ENCODE measurements at regions not wholly inside any gene's neighbourhood (a gene's known extent, or its start where the extent isn't known, plus 50 kb on each side); places are given as distances from the start of the nearest gene placed in this dataset.
"Not testable (repeated sequence)": the region's sequence is repeated elsewhere in the genome, so short reads cannot be mapped to it uniquely, and the experiment has no call there.

GRCh38 chr4:33737726-33738125 is 2506.6 kb downstream of the ARAP2 start:
- Histone ChIP-seq H3K36me3 (ENCODE audit: control insufficient read depth, insufficient read depth, low read length) (no peaks in the 10 kb centered on the region), H3K9ac (ENCODE audit: low read depth, low read length) (no peak overlapping the region), H3K9me3 (ENCODE audit: control insufficient read depth, insufficient read depth, low read length) (no peaks in the 10 kb centered on the region), H3K4me3 (ENCODE audit: low read depth, low read length) (no peak overlapping the region), H3K27me3 (ENCODE audit: control insufficient read depth, insufficient read depth, low read length) (no peaks in the 10 kb centered on the region), H3K4me1 (ENCODE audit: control insufficient read depth, insufficient read depth, low read length) (no peaks in the 10 kb centered on the region)

GRCh38 chr4:33739884-33740632 is 2504.3 kb downstream of the ARAP2 start:
- Histone ChIP-seq H3K4me1 (ENCODE audit: control insufficient read depth, insufficient read depth, low read length) (no peaks in the 10 kb centered on the region), H3K9ac (ENCODE audit: low read depth, low read length) (no peak overlapping the region), H3K4me3 (ENCODE audit: low read depth, low read length) (no peak overlapping the region), H3K9me3 (ENCODE audit: control insufficient read depth, insufficient read depth, low read length) (no peaks in the 10 kb centered on the region), H3K36me3 (ENCODE audit: control insufficient read depth, insufficient read depth, low read length) (no peaks in the 10 kb centered on the region), H3K27me3 (ENCODE audit: control insufficient read depth, insufficient read depth, low read length) (no peaks in the 10 kb centered on the region)

- not testable (repeated sequence) for H3K27me3 ChIP-seq (ENCODE audit: control insufficient read depth, insufficient read depth, low read length); H3K4me1 ChIP-seq (ENCODE audit: control insufficient read depth, insufficient read depth, low read length); H3K4me3 ChIP-seq (ENCODE audit: low read depth, low read length); H3K36me3 ChIP-seq (ENCODE audit: control insufficient read depth, insufficient read depth, low read length); H3K9ac ChIP-seq (ENCODE audit: low read depth, low read length); H3K9me3 ChIP-seq (ENCODE audit: control insufficient read depth, insufficient read depth, low read length)
Observed at GRCh38 chr4:33740871-33741270, 2503.4 kb downstream of the ARAP2 start.

- Histone ChIP-seq H3K27me3 (ENCODE audit: control insufficient read depth, insufficient read depth, low read length) (no peaks in the 10 kb centered on the region), H3K36me3 (ENCODE audit: control insufficient read depth, insufficient read depth, low read length) (no peaks in the 10 kb centered on the region), H3K4me3 (ENCODE audit: low read depth, low read length) (no peak overlapping the region), H3K9me3 (ENCODE audit: control insufficient read depth, insufficient read depth, low read length) (no peaks in the 10 kb centered on the region), H3K4me1 (ENCODE audit: control insufficient read depth, insufficient read depth, low read length) (no peaks in the 10 kb centered on the region), H3K9ac (ENCODE audit: low read depth, low read length) (no peak overlapping the region)
Observed at GRCh38 chr4:33746979-33747378, 2497.3 kb downstream of the ARAP2 start.

GRCh38 chr4:33751050-33751449 is 2493.3 kb downstream of the ARAP2 start:
- Histone ChIP-seq H3K36me3 (ENCODE audit: control insufficient read depth, insufficient read depth, low read length) (no peaks in the 10 kb centered on the region), H3K4me3 (ENCODE audit: low read depth, low read length) (no peak overlapping the region), H3K27me3 (ENCODE audit: control insufficient read depth, insufficient read depth, low read length) (no peaks in the 10 kb centered on the region), H3K4me1 (ENCODE audit: control insufficient read depth, insufficient read depth, low read length) (no peaks in the 10 kb centered on the region), H3K9me3 (ENCODE audit: control insufficient read depth, insufficient read depth, low read length) (no peaks in the 10 kb centered on the region), H3K9ac (ENCODE audit: low read depth, low read length) (no peak overlapping the region)

GRCh38 chr4:33772582-33772981 is 2471.7 kb downstream of the ARAP2 start:
- Histone ChIP-seq H3K9me3 (ENCODE audit: control insufficient read depth, insufficient read depth, low read length) (no peaks in the 10 kb centered on the region), H3K36me3 (ENCODE audit: control insufficient read depth, insufficient read depth, low read length) (no peaks in the 10 kb centered on the region), H3K27me3 (ENCODE audit: control insufficient read depth, insufficient read depth, low read length) (no peaks in the 10 kb centered on the region), H3K9ac (ENCODE audit: low read depth, low read length) (no peak overlapping the region), H3K4me3 (ENCODE audit: low read depth, low read length) (no peak overlapping the region), H3K4me1 (ENCODE audit: control insufficient read depth, insufficient read depth, low read length) (no peaks in the 10 kb centered on the region)

- H3K27me3 ChIP-seq (ENCODE audit: control insufficient read depth, insufficient read depth, low read length): no peaks in the 10 kb centered on the region
- H3K4me1 ChIP-seq (ENCODE audit: control insufficient read depth, insufficient read depth, low read length): no peaks in the 10 kb centered on the region
- no peaks in the 10 kb centered on the region for H3K9me3 ChIP-seq (ENCODE audit: control insufficient read depth, insufficient read depth, low read length)
- no peak overlapping the region for H3K9ac ChIP-seq (ENCODE audit: low read depth, low read length)
- H3K36me3 ChIP-seq (ENCODE audit: control insufficient read depth, insufficient read depth, low read length): no peaks in the 10 kb centered on the region
- no peak overlapping the region for H3K4me3 ChIP-seq (ENCODE audit: low read depth, low read length)
Observed at GRCh38 chr4:33780952-33781791, 2463.1 kb downstream of the ARAP2 start.

GRCh38 chr4:33785843-33786242 is 2458.5 kb downstream of the ARAP2 start:
- H3K9ac ChIP-seq (ENCODE audit: low read depth, low read length): no peak overlapping the region
- no peaks in the 10 kb centered on the region for H3K36me3 ChIP-seq (ENCODE audit: control insufficient read depth, insufficient read depth, low read length)
- no peak overlapping the region for H3K4me3 ChIP-seq (ENCODE audit: low read depth, low read length)
- no peaks in the 10 kb centered on the region for H3K27me3 ChIP-seq (ENCODE audit: control insufficient read depth, insufficient read depth, low read length)
- H3K4me1 ChIP-seq (ENCODE audit: control insufficient read depth, insufficient read depth, low read length): no peaks in the 10 kb centered on the region
- H3K9me3 ChIP-seq (ENCODE audit: control insufficient read depth, insufficient read depth, low read length): no peaks in the 10 kb centered on the region

GRCh38 chr4:33802578-33802977 is 2441.7 kb downstream of the ARAP2 start:
- Histone ChIP-seq H3K4me3 (ENCODE audit: low read depth, low read length) (no peak overlapping the region), H3K4me1 (ENCODE audit: control insufficient read depth, insufficient read depth, low read length) (no peaks in the 10 kb centered on the region), H3K9me3 (ENCODE audit: control insufficient read depth, insufficient read depth, low read length) (no peaks in the 10 kb centered on the region), H3K9ac (ENCODE audit: low read depth, low read length) (no peak overlapping the region), H3K27me3 (ENCODE audit: control insufficient read depth, insufficient read depth, low read length) (no peaks in the 10 kb centered on the region), H3K36me3 (ENCODE audit: control insufficient read depth, insufficient read depth, low read length) (no peaks in the 10 kb centered on the region)

GRCh38 chr4:33825685-33826084 is 2418.6 kb downstream of the ARAP2 start:
- H3K27me3 ChIP-seq (ENCODE audit: control insufficient read depth, insufficient read depth, low read length): no peaks in the 10 kb centered on the region
- H3K4me3 ChIP-seq (ENCODE audit: low read depth, low read length): no peak overlapping the region
- no peaks in the 10 kb centered on the region for H3K36me3 ChIP-seq (ENCODE audit: control insufficient read depth, insufficient read depth, low read length)
- no peak overlapping the region for H3K9ac ChIP-seq (ENCODE audit: low read depth, low read length)
- no peaks in the 10 kb centered on the region for H3K4me1 ChIP-seq (ENCODE audit: control insufficient read depth, insufficient read depth, low read length)
- H3K9me3 ChIP-seq (ENCODE audit: control insufficient read depth, insufficient read depth, low read length): no peaks in the 10 kb centered on the region

- H3K4me3 ChIP-seq (ENCODE audit: low read depth, low read length); H3K36me3 ChIP-seq (ENCODE audit: control insufficient read depth, insufficient read depth, low read length); H3K27me3 ChIP-seq (ENCODE audit: control insufficient read depth, insufficient read depth, low read length); H3K4me1 ChIP-seq (ENCODE audit: control insufficient read depth, insufficient read depth, low read length); H3K9ac ChIP-seq (ENCODE audit: low read depth, low read length); H3K9me3 ChIP-seq (ENCODE audit: control insufficient read depth, insufficient read depth, low read length): not testable (repeated sequence)
Observed at GRCh38 chr4:33829356-33829755, 2415.0 kb downstream of the ARAP2 start.

- Histone ChIP-seq H3K9me3 (ENCODE audit: control insufficient read depth, insufficient read depth, low read length) (no peaks in the 10 kb centered on the region), H3K9ac (ENCODE audit: low read depth, low read length) (no peak overlapping the region), H3K4me1 (ENCODE audit: control insufficient read depth, insufficient read depth, low read length) (no peaks in the 10 kb centered on the region), H3K27me3 (ENCODE audit: control insufficient read depth, insufficient read depth, low read length) (no peaks in the 10 kb centered on the region), H3K36me3 (ENCODE audit: control insufficient read depth, insufficient read depth, low read length) (no peaks in the 10 kb centered on the region), H3K4me3 (ENCODE audit: low read depth, low read length) (no peak overlapping the region)
Observed at GRCh38 chr4:33831442-33832066, 2412.8 kb downstream of the ARAP2 start.
